Limb (tissue), 2 donors: ENCODE measurements at regions not wholly inside any gene's neighbourhood (a gene's known extent, or its start where the extent isn't known, plus 50 kb on each side); places are given as distances from the start of the nearest gene placed in this dataset.

ENCODE experiments used
- DNase-seq, 2 donors: peaks; one replicate each; pipeline ENCODE4 v3.0.0-alpha.2; 2016; ENCODE audit errors: extremely low spot score in 2 of 2

DNA sequence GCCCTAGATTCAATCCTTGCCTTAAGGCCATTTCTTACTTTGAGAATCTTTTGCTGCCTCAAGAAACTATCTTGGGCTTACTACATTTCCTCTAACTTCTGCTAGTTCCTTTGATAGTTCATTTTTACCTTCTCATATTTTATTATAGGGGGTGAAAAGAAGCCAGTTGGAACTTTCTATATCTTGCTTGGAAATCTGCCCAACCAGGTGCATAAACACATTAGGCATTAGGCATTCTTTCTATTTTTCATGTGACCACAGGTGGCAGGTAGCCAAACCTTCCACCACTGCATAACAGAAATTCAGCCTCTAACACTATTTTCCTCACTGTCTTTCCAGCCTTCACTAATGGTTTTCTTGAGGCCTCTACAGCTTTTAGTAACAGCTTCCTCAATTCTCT lies 300.0 kb upstream of the SP8 start:
- no peak for DNase-seq

DNA sequence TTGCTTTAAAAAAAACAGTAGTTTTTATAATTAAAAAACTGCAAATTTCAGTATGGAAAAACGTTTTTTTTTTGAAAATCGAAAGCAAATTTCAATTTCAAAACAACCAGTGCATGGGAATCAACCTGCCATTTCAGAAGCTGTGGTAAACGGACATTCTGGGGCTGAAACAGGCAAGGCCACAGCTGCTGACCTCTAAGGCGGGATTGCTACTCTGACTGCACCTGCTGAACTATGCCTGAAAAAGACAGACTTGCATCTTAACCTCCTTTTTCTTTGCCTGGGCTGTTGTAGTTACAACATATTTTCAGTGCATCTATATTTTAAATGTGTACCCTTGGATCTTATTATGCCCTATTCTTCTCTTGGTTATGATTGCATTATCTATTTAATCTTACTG lies 303.0 kb upstream of the SP8 start:
- DNase-seq = no peak

DNA sequence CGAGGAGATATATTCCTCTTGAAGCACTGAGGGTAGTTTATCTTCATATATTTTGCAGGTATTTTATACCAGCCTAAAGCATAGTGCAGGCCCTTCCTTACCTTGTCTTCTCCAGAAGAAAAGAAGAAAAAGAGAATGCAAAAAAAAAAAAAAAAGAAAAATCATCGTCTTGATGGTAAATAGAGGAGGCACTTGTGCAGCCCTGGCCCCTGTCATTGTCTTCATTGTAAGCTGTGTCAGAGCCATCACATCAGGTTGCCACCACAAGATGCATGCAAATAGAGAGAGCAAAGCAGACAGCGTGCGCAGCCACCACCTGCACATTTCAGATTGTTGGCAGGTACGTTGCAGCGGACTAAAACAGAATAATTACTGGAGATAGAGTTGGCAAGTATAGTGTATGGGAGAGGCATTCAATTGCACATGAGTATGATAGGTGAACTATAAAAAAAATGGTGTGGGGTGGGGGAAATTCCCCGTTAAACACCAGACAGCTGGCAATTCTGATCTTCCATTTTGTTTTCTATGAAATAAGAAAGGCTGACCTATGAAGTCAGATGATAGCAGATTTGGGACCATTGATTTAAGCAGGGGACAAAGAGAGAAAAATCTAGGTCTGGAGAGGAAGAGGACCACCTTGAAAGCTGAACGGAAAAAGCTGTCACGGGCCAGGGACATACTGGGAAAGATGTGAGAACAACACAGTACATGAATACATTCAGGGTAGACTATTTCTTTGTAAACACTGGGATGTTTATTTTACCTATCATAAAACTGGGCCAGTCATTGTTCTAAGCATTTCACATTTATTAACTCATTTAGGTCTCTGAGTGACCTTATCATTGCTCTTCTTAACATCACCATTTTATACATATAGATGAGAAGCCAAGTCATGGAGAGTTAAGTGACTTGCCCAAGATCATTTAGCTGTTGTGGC lies 306.3 kb upstream of the SP8 start:
- DNase-seq = no peak

DNA sequence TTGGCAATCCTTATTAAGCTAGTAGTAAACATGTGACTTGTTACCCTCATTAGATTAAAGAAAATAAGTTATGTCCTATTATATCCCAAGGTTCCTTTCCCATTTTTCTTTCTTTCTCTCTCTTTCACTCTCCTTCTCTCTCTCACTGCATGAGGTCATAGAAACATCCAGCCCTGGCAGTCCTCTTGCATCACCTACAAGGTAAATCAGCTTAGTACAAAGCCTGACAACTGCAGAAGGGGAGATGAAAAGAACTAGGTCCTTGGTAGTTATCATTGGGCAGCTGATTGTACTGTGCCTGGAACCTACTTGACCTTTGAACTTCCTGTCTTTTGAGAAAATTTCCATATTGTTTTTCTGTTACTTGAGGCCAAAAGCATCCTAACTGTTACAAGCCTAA lies 307.9 kb upstream of the SP8 start:
- no peak for DNase-seq

DNA sequence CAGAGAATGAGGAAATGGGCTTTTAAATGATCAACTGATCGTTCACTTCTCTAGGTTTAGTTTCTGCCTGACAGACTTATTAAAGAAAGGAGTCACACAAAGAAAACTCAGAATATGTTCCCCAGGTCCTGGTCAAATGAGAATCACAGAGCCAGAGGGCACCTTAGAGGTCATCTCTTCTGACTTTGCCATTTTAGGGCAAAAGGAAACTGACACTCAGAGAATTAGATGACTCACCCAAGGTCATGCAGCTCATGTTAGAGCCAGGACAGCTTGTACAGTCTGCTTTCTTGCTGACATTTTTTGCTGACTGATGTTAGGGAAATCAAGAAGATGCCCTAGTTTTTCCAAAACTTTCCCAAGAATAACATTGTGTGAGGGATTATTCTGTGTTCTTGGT lies 312.7 kb upstream of the SP8 start:
- no peak for DNase-seq

DNA sequence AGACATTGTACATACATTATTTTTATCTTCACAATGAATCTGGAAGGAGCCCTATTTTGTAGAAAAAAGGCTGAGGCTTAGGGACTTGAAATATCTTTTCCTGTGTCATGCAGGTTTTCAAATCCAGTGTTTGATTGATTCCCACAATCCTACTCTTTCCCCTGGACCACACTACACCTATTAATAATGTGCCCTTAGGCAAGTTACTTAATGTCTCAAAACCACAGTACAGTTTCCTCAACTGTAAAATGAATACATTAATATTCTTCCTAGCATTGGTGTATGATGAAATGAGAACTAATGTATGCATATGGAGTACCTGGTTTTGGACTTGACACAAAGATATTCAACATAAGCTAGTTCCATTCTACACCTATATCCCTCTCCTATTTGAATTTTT lies 313.3 kb upstream of the SP8 start:
- no peak for DNase-seq

DNA sequence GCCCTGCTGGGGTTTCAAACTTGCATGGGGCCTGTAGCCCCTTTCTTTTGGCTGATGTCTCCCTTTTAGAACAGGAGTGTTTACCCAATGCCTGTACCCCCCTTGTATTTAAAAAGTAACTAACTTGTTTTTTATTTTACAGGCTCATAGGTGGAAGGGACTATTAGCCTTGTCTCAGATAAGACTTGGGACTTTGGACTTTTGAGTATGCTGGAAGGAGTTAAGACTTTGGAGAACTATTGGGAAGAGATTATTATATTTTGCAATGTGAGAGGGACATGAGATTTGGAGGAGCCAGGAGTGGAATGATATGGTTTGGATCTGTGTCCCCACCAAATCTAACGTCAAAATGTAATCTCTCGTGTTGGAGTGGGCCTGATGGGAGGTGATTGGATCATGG lies 314.9 kb upstream of the SP8 start:
- no peak for DNase-seq

DNA sequence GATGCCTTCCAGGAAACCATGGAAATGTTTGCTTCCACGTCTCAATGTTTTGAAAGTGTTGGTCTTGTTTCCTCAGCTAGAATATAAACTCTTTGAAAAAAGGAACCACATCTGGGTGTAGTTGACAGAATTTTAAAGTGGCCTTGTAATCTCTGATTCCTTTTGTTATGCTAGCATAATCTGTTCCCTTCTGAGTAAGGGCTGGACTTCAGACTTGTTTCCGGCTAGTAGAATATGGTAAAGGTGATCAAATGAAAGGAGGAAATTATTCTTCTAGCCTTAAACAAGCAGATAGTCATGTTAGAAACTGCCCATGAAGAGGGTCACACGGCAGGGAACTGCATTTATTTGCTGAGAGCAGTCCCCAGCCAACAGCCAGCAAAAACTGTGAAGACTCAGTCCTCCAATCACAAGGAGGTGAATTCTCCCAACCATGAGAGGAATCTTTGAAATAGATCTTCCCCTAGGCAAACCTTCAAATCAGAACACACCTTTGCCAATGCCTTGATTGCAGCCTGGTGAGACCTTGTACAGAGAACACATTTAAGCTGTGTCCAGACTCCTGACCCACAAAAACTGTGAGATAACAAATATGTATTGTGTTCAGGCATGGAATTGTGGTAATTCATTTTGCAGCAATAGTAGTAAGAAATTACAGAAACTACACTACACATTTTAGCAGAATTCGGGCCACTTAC lies 316.9 kb upstream of the SP8 start:
- no peak for DNase-seq

DNA sequence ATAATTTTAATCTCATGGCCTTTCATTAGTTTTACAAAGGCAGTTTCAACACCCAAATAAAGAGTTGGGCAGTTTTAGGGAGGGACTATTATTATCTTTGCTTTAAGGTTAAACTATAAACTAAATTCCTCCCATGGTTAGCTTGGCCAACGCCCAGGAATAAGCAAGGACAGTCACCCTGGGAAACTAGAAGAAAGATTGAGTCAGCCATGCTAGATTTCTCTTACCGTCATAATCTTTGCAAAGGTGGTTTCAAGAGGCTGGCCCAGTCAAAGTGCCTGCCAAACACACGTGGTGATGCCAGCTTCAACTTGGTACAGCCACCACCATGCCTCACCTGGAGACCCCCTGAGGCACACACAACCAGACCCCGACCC lies 317.4 kb upstream of the SP8 start:
- DNase-seq = no peak

DNA sequence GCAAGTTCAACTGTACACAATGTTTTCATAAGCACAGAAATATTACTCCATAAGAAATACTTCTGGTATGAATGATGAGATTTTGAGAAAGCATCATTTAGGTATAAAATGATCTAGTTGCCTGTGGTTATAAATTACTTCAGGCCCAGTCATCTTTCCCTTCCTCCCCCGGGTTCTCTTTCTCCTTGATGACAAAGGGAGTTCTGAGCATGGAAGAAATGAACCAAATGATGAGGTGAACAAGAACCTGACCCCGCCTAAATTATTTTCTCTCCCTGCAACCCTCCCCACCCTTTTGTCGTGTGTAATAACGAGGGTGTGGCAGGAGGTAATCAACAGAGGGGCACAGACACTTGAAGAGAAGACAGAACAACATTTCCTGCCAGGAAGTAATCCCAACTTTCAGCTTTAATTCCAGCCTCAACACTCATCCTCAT lies 319.6 kb upstream of the SP8 start:
- DNase-seq = no peak

DNA sequence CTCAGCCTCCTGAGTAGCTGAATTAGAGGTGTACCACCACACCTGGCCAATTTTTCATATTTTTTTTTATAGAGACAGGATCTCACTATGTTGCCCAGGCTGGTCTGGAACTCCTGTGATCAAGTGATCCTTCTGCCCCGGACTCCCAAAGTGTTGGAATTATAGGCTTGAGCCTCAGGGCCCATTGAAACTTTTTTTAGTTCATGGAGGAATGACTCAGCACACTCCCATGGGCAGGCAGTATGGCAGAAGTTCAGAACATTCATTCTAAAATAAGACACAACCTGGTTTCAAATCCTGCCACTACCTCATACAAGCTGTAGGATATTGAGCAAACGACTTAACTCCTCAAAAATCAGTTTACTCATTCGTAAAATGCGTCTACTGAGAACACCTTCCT lies 320.4 kb upstream of the SP8 start:
- DNase-seq = no peak

DNA sequence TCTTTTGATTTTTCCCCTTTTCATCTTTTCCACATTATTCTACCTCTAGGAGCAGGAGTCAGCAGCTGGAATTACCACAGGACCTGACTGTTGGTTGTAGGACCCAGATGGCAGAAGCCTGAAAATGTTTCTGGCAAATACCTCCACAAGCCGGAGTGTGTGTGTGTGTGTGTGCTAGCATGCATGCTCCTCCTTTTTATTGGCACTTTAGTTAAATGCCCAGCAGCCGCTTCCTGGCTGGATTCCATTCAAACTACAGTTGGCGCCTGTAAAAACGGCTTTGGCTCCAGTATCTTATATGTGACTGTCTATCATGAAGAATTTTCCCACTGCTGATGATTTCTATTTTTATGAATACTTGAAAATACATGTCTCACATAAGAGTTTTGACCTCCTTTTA lies 319.7 kb upstream of the SP4 start:
- DNase-seq = peak; percentile 72 to 78

DNA sequence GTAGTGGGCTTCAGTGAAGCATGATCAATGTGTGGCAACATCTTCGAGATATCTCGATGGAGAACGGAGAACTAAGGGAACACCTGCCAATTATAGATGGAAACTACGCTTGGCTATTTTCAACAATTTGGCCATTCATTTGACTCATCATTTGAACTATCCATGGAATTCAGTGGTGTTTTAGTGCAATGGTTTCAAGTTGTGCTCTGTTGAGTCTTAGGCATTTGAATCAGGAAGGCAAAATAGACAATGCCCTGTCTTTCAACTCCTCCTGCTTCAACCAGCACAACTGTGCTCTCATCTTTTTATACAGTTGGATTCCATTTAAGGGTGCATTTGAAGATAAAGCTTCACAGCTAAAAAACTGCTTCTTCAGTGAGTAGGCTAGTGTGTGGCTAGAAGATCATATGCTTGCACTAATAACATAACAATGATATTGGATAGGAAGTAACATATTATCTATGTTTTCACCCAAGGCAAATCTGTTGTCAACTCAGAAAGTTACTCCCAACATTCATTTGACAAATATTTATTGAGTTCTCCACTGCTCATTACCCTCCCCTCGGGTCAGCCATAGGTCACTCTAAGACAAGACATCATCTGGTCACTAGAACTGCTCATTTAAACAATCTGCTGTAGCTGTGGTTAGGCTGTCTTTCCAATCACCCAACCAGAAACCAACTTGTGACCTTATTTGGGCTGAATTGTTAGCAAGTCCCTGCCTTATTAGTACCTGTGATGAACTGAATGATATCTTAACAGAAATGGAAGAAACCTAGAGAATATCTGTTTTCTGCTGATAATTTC lies 314.1 kb upstream of the SP4 start:
- DNase-seq = no peak

DNA sequence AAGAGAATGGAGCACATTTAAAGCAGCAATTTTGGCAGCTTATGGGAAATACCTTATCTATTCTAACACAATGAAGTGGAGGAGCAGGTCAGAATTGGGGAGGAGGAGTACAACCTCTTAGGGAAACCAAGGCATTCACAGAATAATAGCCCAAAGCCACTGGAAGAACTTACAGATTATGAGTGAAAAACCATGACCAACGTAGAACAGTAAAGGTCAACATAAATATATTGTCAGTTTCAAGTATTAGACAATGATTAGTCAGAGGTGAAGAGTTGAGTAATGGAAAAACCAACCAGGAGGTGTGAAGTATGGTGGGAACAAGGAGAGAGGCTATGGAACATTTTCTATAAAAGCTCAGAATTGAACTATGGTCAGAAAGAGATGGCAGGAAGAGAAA lies 304.3 kb upstream of the SP4 start:
- DNase-seq = no peak

DNA sequence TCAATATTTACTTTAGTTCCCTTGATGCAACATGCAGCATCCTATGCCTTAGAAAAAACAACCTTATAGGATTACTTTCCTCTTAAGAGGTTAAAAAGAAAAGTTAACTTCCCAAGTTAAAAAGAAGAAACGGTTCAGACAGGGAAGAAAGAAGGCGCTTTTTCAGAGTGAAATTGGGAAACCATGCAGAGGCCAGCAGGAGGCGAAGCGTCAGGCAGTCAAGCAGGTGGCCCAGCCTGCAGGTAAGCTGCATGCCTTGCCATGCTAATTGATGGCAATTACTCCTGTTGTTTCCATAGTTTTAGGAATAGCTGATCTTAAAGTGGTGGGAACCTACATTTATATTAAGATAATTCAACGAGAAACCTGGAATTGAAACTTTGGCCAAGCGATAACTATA lies 302.6 kb upstream of the SP4 start:
- DNase-seq = no peak

DNA sequence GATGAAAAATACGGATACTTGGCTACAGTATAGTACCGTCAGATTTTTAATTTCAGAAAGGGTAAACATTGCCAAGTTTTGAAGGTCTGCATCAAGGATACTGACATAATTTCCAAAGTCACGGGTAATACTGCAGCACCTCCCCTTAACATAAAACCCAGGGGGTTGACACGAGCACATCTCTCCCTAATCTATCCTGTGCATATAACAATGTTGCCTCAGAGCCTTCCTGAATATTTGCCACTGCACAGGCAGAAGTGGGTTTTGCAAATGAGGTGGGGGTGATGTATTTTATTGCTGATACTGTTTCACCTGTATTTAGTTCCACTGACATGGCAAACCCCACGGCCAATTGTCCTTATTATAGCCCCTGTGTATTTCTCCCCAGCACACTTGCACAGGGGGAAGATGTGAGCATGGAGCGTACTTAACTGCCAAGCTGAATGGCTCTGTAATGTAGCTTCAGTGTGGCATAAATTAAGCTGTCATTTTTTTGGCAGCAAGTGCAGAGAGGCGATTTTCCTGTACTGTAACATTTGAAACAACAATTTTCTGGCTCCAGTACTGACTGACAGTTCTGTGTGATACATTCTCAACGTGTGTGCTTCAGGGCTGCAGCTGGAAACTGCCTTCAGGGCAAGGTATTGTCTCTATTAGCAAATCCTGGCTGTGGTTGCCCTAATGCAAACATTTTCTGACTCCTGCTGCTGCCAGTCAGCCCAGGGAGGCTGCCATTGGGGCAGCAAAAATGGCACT lies 299.6 kb upstream of the SP4 start:
- peak; percentile 43 to 46 for DNase-seq

DNA sequence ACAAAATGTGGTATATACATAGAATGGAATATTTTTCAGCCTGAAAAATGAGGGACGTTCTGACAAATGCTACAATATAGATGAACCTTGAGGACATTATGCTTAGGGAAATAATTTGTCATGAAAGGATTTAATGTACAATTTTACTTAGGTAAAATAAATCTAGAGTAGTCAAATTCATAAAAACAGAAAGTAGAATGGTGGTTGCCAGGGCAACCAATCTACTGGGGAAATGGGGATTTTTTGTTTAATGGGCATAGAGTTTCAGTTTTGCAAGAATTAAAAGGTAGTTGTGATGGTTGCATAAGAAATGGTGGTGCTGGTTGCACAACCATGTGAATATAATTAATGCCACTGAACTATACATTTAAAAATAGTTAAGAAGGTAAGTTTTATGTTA lies 296.0 kb upstream of the SP4 start:
- no peak for DNase-seq

DNA sequence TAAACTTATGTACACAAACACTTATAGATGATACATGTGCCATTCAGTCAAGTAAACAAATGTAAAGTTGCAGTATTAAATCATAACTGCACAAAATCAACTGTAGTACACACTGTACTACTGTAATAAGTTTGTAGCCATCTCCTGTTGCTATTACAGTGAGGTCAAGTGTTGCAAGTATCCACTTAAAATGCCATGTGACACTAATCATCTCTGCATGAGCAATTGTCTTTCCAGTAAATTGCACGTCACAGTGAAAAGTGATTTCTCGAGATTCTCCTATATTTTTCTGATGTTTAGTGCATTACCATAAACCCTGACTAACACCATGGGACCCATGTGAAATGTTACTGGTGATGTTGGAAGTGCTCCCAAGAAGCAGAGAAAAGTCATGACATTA lies 293.3 kb upstream of the SP4 start:
- DNase-seq = no peak

DNA sequence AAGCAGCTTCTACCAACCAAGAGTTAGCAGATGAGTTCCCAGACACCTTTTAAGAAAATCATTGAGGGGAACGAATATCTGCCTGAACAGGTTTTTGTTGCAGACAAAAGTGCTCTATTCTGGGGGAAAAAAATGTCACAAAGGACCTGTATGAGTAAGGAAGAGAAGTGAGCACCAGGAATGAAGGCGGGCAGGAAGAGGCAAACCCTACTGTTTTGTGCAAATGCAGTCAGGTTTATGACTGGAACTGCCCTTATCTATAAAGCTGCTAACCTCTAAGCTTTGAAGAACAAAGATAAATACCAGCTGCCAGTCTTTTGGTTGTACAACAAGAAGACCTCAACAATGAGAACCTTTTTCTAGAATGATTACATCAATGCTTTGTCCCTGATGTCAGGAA lies 292.4 kb upstream of the SP4 start:
- no peak for DNase-seq

DNA sequence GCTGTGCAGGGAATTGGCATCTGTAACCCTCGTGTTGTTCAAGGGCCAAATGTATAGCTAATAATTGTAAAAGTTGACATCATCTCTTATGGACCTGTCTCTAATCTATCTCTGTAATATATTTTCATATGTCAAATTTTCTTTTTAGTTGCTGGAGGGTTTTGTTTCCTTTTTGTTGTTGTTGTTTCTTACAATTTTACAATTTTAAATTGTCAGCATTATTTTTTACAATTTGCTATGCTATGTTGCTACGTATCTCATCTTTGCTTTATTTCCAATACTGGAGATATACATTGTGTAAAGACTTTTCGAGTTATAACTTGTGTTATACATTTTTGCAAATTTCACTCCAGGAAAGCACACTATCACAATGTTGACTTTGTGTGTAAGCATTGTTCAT lies 290.2 kb upstream of the SP4 start:
- DNase-seq = no peak

DNA sequence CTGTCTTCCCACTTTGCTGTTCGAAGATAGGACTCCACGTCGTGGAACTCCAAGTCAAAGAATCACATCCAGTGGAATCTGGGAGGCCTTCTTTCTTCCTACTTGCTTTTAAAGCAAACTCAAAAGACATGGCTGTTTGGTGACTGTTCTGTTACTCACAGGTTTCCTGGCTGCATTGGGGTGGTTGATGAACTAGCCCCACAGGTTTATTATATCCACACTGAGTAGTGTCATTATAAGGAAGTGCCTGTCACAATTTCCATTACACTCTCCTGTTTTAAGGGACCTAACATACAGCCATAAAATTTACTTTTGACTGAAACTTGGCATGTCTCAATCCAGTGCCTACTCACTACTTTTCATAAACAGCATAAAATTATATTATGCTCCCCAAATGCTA lies 287.3 kb upstream of the SP4 start:
- DNase-seq = no peak

DNA sequence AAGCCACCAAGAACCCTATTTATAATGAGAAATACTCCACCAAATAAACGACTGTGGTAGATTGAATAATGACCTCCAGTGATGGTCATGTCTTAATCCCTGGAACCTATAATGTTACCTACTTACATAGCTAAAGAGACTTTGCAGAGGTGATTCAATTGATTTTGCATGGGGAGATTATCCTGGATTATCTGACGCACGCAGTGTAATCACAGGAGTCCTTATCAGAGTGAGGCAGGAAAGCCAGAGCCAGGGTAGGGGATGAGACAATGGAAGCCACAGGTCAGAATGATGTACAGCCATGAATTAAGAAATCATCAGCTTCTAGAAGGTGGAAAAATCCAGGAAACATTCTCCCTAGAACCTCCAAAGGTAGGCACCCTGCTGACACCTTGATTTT lies 286.4 kb upstream of the SP4 start:
- no peak for DNase-seq
